Activated naive CD4-positive, alpha-beta T cell treated with anti-CD3 and anti-CD28 coated beads for 36 hours (primary cell): ENCODE measurements at regions not wholly inside any gene's neighbourhood (a gene's known extent, or its start where the extent isn't known, plus 50 kb on each side); places are given as distances from the start of the nearest gene placed in this dataset.

Experiments
- CTCF ChIA-PET: fragments of 350-600 bp; sonication (Branson Sonifier 250); formaldehyde crosslinking; loops from one replicate; lab custom pipeline; 2021; ENCODE audit warnings: antibody characterized with exemption; lab: Charles Lee
- DNase-seq: peaks from one replicate; pipeline ENCODE4 v3.0.0-alpha.2; 2020
- H3K27ac Mint-ChIP-seq: one replicate; pipeline ENCODE4 v1.8.0; 2021; ENCODE audit warnings: mild to moderate bottlenecking, mixed read lengths
- H3K27me3 Mint-ChIP-seq: one replicate; pipeline ENCODE4 v1.8.0; 2021; ENCODE audit warnings: low read depth, mixed read lengths
- H3K36me3 Mint-ChIP-seq: one replicate; pipeline ENCODE4 v1.8.0; 2021; ENCODE audit warnings: low read depth, mixed read lengths
- H3K4me1 Mint-ChIP-seq: one replicate; pipeline ENCODE4 v1.8.0; 2021; ENCODE audit warnings: low read depth, mixed read lengths
- H3K4me3 Mint-ChIP-seq: one replicate; pipeline ENCODE4 v1.8.0; 2021; ENCODE audit warnings: mild to moderate bottlenecking, moderate library complexity, mixed read lengths
- H3K9me3 Mint-ChIP-seq: one replicate; pipeline ENCODE4 v1.8.0; 2021; ENCODE audit warnings: mixed read lengths
- intact Hi-C: fragments of 100-400 bp; cut with micrococcal nuclease; formaldehyde crosslinking; loops from one replicate; pipeline ENCODE4 v1.15.1; 2023

DNA sequence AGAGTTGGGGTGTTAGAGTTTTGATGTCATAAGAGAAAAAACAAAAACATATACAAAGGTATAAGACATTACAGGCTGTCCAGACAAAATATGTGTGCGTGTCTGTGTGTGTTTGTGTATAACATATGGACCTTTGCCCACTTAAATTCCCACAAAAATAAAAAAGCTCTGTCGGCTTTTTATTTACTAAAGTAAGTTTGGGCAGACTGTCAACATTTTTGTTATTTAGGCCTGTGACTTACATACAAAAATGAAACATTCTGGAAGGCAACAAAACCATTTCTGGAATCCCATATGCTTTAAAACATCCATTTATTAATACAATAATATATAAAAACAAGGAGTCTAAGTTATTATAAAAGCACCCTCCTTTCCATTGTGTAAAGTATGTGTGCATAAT is 960.1 kb upstream of the FAT3 start:
- CTCF ChIA-PET, result no interaction called here
- no peaks in the 10 kb centered on the region for H3K27me3 Mint-ChIP-seq
- intact Hi-C loops, result no loop called here
- H3K27ac Mint-ChIP-seq, result no peak overlapping the region
- H3K36me3 Mint-ChIP-seq, result no peaks in the 10 kb centered on the region
- no peaks in the 10 kb centered on the region for H3K4me1 Mint-ChIP-seq
- H3K9me3 Mint-ChIP-seq, result peaks cover 6% of the 10 kb centered on the region
- DNase-seq, result no peak
- no peak overlapping the region for H3K4me3 Mint-ChIP-seq

DNA sequence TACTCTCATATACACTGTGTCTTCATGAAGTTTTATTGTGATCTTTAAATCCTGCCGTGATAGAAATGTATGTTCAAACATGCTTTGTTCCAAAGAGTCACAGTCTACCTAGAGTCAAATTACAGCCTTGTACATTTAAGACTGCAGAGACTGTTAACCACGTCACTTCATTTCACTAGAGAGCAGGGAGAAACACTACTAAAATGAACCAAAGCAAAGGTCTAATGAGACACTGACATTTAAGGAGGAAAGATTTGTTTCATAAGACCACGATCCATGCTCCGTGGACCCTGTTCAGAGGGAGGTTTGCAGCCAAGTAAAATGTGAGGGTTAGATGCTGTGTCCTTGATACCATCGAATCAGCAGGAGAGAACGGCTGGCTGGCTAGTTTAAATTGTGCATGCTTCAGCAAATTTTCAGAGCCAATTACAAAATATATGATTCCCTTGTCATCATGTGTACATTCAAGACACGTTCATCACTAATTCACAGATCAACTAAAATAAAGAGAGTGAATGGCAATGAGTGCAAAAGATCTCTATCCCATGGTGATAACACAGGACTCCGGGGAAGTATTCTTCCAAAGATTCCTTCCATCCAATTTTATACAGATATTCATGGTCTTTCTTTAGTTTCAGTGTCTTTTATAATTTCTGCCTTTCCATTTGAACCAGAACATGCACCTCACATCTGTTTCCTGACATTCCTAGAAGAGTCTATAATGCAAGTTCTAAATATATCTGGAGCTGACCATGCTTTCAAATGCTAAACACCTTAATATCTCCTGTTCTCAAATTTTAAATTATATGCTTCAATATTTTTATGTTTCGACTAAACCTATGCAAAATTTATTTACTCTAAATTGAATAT is 960.9 kb upstream of the FAT3 start:
- Mint-ChIP-seq H3K4me3 (no peak overlapping the region), H3K36me3 (no peaks in the 10 kb centered on the region), H3K4me1 (no peaks in the 10 kb centered on the region), H3K27me3 (no peaks in the 10 kb centered on the region), H3K27ac (no peak overlapping the region), H3K9me3 (peaks cover 6% of the 10 kb centered on the region)
- intact Hi-C loops, result no loop called here
- CTCF ChIA-PET, result no interaction called here
- no peak for DNase-seq

DNA sequence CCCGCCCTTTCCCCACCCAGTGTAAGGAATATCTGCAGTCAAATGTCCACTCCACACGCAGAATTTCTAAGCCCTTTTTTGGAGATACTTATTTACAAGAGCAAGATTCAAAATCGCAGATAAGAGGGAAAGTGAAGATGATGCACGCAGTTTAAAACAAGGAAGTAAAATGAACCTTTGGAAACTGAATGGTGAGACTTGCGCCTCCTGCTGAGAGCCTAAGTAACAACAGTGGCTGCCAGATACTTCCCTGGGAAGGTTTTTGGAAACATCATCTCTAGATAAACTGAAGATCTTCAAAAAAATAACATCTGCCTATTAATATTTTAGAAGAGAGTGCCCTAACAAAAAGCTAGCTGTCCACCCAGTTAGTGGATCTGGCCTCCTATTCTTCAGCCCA is 963.1 kb upstream of the FAT3 start:
- Mint-ChIP-seq H3K4me1 (no peaks in the 10 kb centered on the region), H3K27ac (no peak overlapping the region), H3K36me3 (no peaks in the 10 kb centered on the region), H3K4me3 (no peak overlapping the region), H3K27me3 (no peaks in the 10 kb centered on the region), H3K9me3 (peaks cover 6% of the 10 kb centered on the region)
- intact Hi-C loops, result no loop called here
- CTCF ChIA-PET, result no interaction called here
- no peak for DNase-seq

DNA sequence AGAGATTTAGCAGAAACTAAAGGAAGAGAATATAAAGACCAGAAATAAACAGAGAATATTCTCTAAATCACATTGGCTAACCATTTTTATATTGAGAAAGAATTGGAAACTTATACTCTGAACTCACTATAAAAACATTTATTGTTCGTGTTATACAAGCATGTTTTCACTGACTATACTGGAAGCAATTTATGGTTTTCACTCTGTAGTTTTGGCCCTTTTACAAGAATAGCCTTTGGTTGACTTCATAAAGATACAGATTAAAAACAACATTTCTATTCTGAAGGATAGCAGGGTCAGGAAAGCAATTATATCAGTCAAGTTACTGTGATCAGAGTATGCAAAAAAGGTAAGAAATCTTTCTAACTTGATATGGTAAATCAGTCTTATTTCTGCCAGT is 965.7 kb upstream of the FAT3 start:
- CTCF ChIA-PET, result no interaction called here
- Mint-ChIP-seq H3K4me3 (no peak overlapping the region), H3K9me3 (peaks cover 6% of the 10 kb centered on the region), H3K4me1 (no peaks in the 10 kb centered on the region), H3K27me3 (no peaks in the 10 kb centered on the region), H3K27ac (no peak overlapping the region), H3K36me3 (no peaks in the 10 kb centered on the region)
- intact Hi-C loops, result no loop called here
- no peak for DNase-seq

DNA sequence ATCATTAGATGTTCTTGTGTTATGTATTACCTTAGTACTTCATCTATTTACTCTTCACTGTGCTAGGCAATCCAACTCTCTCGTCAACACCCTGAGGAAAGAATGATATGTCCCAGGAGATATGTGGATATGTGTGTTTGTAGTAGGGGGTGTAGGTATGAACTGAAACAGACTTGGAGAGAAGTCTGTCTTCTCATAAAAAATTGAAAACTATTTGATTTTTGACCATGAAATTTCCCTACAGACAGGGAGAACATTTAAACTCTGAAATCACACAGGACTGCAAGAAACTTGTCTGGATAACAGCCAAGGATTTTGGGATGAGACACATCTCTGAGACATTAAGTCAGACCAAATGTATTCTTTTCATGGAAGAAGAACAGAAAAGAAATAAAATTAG is 967.0 kb upstream of the FAT3 start:
- H3K27me3 Mint-ChIP-seq, result peaks cover 2% of the 10 kb centered on the region
- no peak overlapping the region for H3K27ac Mint-ChIP-seq
- no peak for DNase-seq
- H3K4me3 Mint-ChIP-seq, result no peak overlapping the region
- intact Hi-C loops, result no loop called here
- H3K36me3 Mint-ChIP-seq, result no peaks in the 10 kb centered on the region
- H3K9me3 Mint-ChIP-seq, result peaks cover 3% of the 10 kb centered on the region
- CTCF ChIA-PET, result no interaction called here
- no peaks in the 10 kb centered on the region for H3K4me1 Mint-ChIP-seq

DNA sequence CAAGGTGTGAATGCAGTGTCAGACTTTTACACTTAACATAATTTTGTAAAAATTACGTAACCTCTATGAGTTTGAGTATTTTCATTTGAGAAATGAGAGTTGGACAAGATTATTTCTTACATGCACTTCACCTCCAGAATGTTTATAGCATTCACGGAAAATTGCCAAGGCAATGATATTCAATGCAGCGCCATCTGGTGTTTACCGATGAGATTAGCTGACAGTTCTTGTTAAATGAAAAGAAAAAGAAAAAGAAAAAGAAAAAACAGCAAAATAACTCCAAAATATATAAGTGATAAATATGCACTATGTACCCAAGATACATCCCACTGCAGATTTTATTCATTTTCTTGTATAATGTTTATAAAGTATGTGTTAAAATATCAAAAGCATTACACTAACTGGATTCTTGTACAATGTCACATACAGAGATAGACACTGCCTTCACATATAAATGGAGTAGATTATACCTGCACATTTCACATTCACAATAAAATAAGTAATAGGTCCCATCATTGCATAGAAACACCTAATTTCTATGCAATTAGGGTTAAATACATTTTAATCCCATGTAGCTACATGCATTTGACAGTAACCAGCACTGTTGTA is 976.3 kb upstream of the FAT3 start:
- Mint-ChIP-seq H3K27ac (no peak overlapping the region), H3K4me1 (no peaks in the 10 kb centered on the region), H3K4me3 (no peak overlapping the region), H3K9me3 (no peaks in the 10 kb centered on the region), H3K36me3 (no peaks in the 10 kb centered on the region), H3K27me3 (no peaks in the 10 kb centered on the region)
- DNase-seq, result peak; percentile 30
- CTCF ChIA-PET, result interaction anchor here (1.0 to 1.6 kb wide), 2 partner anchors 15 to 998 kb away, joined by 3 to 4 read pairs; no protein-coding TSS in a partner anchor
- intact Hi-C loops, result loop anchor here (1.0 to 5.0 kb wide), 2 partner anchors 771 to 960 kb away; no protein-coding TSS in a partner anchor

DNA sequence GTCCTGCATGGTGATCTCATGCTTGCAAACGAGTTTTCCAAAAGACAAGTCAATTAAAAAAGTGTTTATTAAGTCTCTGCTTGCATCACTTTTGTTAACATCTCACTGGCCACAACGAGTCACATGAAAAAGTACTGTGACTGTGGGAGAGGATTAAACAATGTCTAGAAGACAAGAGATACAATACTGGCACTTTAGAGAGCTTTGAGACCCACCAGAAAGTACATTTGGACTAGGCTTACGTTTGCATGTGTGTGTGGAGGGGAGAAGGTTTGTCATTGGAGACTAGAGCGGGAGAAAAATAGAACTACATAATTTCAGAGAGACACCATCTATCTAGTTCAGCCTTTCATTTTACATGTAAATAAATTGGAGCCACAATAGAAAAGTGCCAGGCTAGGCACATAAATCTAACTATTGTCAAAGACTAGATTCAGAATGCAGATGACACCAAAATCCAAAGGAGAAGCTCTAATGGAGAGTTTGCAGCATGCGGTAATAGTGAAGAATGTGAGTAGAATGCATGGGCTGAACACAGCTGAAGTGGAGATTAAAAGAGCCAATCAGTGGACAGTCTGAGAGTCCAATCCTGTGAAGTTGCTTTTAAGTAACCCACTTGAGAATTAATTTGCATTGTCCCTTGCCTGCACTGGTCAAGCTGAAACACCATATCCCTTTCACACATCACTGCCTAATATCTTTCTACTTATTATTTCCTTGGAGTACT is 977.4 kb upstream of the FAT3 start:
- intact Hi-C loops, result loop anchor here (5.0 kb wide), 1 partner anchor 770 kb away; no protein-coding TSS in a partner anchor
- CTCF ChIA-PET, result interaction anchor here (1.6 kb wide), 1 partner anchor 997 kb away, joined by 3 read pairs; no protein-coding TSS in a partner anchor

DNA sequence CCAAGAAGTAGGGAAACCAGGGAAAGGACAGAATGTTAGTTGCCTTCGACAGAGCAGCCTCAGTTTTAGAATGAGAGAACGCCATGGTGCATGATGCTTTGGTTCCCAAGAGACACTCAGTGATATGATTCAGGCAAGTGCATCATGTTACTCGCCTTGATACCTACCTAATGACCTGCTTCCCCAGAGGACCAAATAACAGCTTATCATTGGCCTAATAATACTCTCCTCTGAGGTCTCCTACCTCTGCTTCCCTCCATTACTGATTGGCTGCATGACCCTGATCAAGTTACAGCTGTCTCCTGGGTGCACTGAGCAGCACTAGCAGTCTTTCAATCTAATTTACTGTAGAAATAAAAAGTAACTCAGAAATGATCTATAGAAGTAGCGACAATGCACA is 979.7 kb upstream of the FAT3 start:
- Mint-ChIP-seq H3K4me3 (no peak overlapping the region), H3K4me1 (no peaks in the 10 kb centered on the region), H3K36me3 (no peaks in the 10 kb centered on the region), H3K9me3 (no peaks in the 10 kb centered on the region), H3K27ac (no peak overlapping the region), H3K27me3 (no peaks in the 10 kb centered on the region)
- no peak for DNase-seq
- CTCF ChIA-PET, result no interaction called here
- intact Hi-C loops, result loop anchor here (5.0 kb wide), 1 partner anchor 768 kb away; no protein-coding TSS in a partner anchor

More for the DNA sequence above, 977.4 kb upstream of the FAT3 start:
- Mint-ChIP-seq H3K36me3 (no peaks in the 10 kb centered on the region), H3K27ac (no peak overlapping the region), H3K9me3 (no peaks in the 10 kb centered on the region), H3K4me1 (no peaks in the 10 kb centered on the region), H3K4me3 (no peak overlapping the region), H3K27me3 (no peaks in the 10 kb centered on the region)
- no peak for DNase-seq

DNA sequence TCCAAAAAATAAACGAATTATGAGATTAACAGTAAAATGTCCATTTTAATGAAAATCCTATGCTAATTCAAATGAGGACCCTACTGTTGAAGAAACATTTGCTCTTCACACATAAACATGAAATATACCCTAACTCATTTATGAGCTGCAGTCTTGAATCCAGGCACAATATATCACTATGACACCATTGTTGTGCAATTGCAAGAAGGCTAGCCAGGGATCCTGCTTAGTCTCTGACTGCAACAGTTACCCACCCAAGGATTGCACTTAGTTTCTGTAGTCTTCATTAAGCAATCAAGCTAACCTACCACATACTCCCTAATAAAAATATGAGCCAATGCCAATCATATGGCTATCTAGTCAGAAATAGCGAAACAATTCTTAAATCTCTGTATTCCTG is 981.0 kb upstream of the FAT3 start:
- H3K4me3 Mint-ChIP-seq, result no peak overlapping the region
- no peaks in the 10 kb centered on the region for H3K9me3 Mint-ChIP-seq
- intact Hi-C loops, result no loop called here
- CTCF ChIA-PET, result no interaction called here
- no peaks in the 10 kb centered on the region for H3K27me3 Mint-ChIP-seq
- no peak for DNase-seq
- no peaks in the 10 kb centered on the region for H3K4me1 Mint-ChIP-seq
- no peaks in the 10 kb centered on the region for H3K36me3 Mint-ChIP-seq
- H3K27ac Mint-ChIP-seq, result no peak overlapping the region

DNA sequence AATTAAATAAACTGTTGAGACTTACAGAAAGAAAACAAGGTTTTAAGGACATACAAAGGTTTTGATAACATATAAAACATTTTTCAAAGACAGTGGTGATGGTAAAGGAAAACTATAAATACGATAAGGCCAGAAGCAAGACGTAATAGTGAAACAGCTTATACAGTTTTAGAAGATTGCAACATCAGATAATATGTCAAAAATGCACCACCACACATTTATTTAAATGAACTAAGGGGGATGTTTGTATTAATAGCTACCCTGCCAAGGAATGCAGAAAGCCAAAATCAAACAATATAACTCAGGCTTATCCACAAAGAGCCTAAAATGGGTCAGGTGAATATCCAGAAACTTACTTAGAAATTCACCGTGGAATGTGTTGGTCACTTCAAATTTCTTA is 981.6 kb upstream of the FAT3 start:
- intact Hi-C loops, result no loop called here
- DNase-seq, result no peak
- no peak overlapping the region for H3K4me3 Mint-ChIP-seq
- H3K36me3 Mint-ChIP-seq, result no peaks in the 10 kb centered on the region
- H3K4me1 Mint-ChIP-seq, result no peaks in the 10 kb centered on the region
- H3K27ac Mint-ChIP-seq, result no peak overlapping the region
- CTCF ChIA-PET, result no interaction called here
- no peaks in the 10 kb centered on the region for H3K27me3 Mint-ChIP-seq
- H3K9me3 Mint-ChIP-seq, result no peaks in the 10 kb centered on the region

DNA sequence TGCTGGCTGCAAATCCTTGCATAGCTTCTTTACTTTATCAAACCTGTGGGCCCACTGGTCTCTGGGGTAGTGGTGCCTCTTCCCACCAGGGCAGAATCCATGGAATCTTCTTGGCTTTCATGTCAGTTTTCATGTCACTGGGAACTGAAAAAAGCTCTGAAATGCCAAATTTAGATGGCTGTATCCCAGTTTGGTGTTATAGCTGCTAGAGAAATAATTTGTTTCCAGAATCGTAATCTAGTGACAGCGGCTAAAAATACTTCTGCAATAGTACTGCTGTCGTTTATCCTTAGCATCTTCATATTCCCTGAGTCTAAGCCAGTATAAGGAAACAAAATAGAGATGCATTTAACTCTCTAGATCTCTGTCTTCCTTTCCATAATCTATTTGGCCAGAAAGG is 983.4 kb upstream of the FAT3 start:
- intact Hi-C loops, result no loop called here
- H3K4me3 Mint-ChIP-seq, result no peak overlapping the region
- H3K36me3 Mint-ChIP-seq, result no peaks in the 10 kb centered on the region
- CTCF ChIA-PET, result no interaction called here
- no peak overlapping the region for H3K27ac Mint-ChIP-seq
- no peak for DNase-seq
- H3K4me1 Mint-ChIP-seq, result no peaks in the 10 kb centered on the region
- no peaks in the 10 kb centered on the region for H3K9me3 Mint-ChIP-seq
- H3K27me3 Mint-ChIP-seq, result no peaks in the 10 kb centered on the region

DNA sequence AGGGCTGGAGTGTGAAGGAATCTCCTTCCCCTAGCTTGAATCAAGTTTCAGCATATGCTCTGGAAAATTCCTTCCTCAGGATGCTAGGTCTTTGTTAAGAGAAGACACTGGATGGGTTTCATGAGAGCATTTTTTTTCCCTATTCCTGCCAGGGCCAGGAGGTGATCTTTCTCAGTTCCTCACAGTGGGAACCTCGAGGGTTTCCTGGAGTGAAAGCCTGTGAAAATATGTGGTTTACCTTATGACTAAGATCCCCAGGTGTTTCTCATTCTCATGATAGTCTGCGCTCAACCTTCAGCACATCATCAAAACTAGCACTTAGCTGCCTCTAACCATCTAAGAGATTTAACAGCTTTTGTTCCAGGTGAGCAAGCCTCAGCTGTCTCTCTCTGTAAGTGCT is 985.3 kb upstream of the FAT3 start:
- Mint-ChIP-seq H3K4me3 (no peak overlapping the region), H3K4me1 (no peaks in the 10 kb centered on the region), H3K9me3 (peaks cover 2% of the 10 kb centered on the region), H3K27me3 (no peaks in the 10 kb centered on the region), H3K36me3 (no peaks in the 10 kb centered on the region), H3K27ac (no peak overlapping the region)
- no peak for DNase-seq
- CTCF ChIA-PET, result no interaction called here
- intact Hi-C loops, result no loop called here
